Renal cortical epithelial cell (primary cell): ENCODE measurements at regions not wholly inside any gene's neighbourhood (a gene's known extent, or its start where the extent isn't known, plus 50 kb on each side); places are given as distances from the start of the nearest gene placed in this dataset.
"Not testable (repeated sequence)": the region's sequence is repeated elsewhere in the genome, so short reads cannot be mapped to it uniquely, and the experiment has no call there.

ENCODE experiments used
- DNase-seq: peaks from one replicate; pipeline ENCODE4 v3.0.0-alpha.2; 2011; ENCODE audit warnings: low read depth

- DNase-seq: peak; percentile 58
These were observed 60.8 kb upstream of the CCDC179 start for GRCh38 chr11:22920939-22921565.

GRCh38 chr11:22922672-22923071 lies 62.4 kb upstream of the CCDC179 start:
- no peak for DNase-seq

GRCh38 chr11:22923561-22923960 lies 63.3 kb upstream of the CCDC179 start:
- DNase-seq: no peak

GRCh38 chr11:22926341-22926740 lies 66.1 kb upstream of the CCDC179 start:
- DNase-seq: no peak

- DNase-seq: no peak
These were observed 67.5 kb upstream of the CCDC179 start for GRCh38 chr11:22927793-22928192.

GRCh38 chr11:22928207-22928917 lies 68.1 kb upstream of the CCDC179 start:
- no peak for DNase-seq

- no peak for DNase-seq
These were observed 70.7 kb upstream of the CCDC179 start for GRCh38 chr11:22930816-22931594.

- DNase-seq: peak; percentile 2
These were observed 78.4 kb upstream of the CCDC179 start for GRCh38 chr11:22938691-22939090.

GRCh38 chr11:22941544-22941943 lies 81.3 kb upstream of the CCDC179 start:
- DNase-seq: not testable (repeated sequence)

- peak; percentile 7 for DNase-seq
These were observed 97.5 kb upstream of the CCDC179 start for GRCh38 chr11:22957786-22958185.

- DNase-seq: no peak
These were observed 114.0 kb upstream of the CCDC179 start for GRCh38 chr11:22974251-22974650.

GRCh38 chr11:22976146-22976545 lies 115.9 kb upstream of the CCDC179 start:
- DNase-seq: peak; percentile 96

GRCh38 chr11:22982903-22983302 lies 122.6 kb upstream of the CCDC179 start:
- DNase-seq: no peak

GRCh38 chr11:22984045-22984444 lies 123.8 kb upstream of the CCDC179 start:
- no peak for DNase-seq

- peak; percentile 25 for DNase-seq
These were observed 129.1 kb upstream of the CCDC179 start for GRCh38 chr11:22989371-22989770.

- DNase-seq: no peak
These were observed 130.9 kb upstream of the CCDC179 start for GRCh38 chr11:22991196-22991595.

GRCh38 chr11:23006730-23007129 lies 146.5 kb upstream of the CCDC179 start:
- no peak for DNase-seq

GRCh38 chr11:23010790-23011335 lies 150.6 kb upstream of the CCDC179 start:
- peak; percentile 3 for DNase-seq

- DNase-seq: no peak
These were observed 152.7 kb upstream of the CCDC179 start for GRCh38 chr11:23012930-23013329.

- no peak for DNase-seq
These were observed 153.2 kb upstream of the CCDC179 start for GRCh38 chr11:23013509-23013908.

GRCh38 chr11:23021287-23021863 lies 161.1 kb upstream of the CCDC179 start:
- DNase-seq: peak; percentile 4

- DNase-seq: no peak
These were observed 162.6 kb upstream of the CCDC179 start for GRCh38 chr11:23022854-23023253.
